Activated CD4-positive, alpha-beta T cell treated with anti-CD3 and anti-CD28 coated beads for 24 hours (primary cell): ENCODE measurements at regions not wholly inside any gene's neighbourhood (a gene's known extent, or its start where the extent isn't known, plus 50 kb on each side); places are given as distances from the start of the nearest gene placed in this dataset.

Source experiments
- DNase-seq, 2 donors: peaks; one replicate each; pipeline ENCODE4 v3.0.0-alpha.2; 2020; ENCODE audit warnings: low read depth in 2 of 2

GRCh38 chr16:49081086-49081485 lies 200.6 kb downstream of the CBLN1 start:
- DNase-seq, result no peak

DNA sequence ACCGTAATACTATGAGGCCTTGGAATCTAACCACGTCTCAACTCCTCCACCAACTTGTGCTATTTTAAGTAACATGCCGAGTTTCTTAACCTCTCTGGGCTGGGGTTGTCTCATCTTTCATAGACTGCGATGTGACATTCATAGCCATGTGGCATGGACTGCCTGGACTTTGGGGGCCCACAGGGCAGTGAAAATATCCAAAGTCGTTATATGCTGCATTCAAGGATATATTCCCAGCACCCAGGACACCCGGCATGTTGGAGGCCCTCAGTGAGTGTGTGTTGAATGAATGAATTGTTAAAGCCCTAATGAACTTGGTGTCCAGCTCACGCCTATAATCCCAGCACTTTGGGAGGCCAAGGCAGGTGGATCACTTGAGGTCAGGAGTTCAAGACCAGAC lies 203.1 kb downstream of the CBLN1 start:
- DNase-seq, result no peak

- DNase-seq, result no peak
These were observed 203.5 kb downstream of the CBLN1 start for GRCh38 chr16:49078104-49078503.

GRCh38 chr16:49075709-49076108 lies 205.9 kb downstream of the CBLN1 start:
- no peak for DNase-seq

- no peak for DNase-seq
These were observed 213.4 kb downstream of the CBLN1 start for GRCh38 chr16:49068224-49068623.

DNA sequence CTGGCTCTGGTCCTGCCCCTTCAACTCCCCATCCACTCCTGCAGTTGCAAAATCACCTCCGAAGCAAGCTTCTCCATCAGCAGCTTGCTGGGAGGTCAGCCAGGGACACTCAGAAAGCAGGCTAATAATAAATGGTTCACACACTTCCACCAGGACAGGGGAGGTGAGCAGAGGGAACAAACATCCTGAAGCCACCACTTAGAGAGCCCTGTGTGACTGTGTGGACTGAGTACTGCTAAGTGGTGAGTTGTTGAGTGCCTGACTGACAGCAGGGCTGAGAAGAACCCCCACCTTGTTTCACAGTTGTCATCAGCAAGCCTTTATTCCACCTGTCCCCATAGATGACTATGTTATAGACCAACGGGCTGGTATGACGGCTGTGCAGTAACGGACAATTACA lies 213.9 kb downstream of the CBLN1 start:
- DNase-seq, result no peak

DNA sequence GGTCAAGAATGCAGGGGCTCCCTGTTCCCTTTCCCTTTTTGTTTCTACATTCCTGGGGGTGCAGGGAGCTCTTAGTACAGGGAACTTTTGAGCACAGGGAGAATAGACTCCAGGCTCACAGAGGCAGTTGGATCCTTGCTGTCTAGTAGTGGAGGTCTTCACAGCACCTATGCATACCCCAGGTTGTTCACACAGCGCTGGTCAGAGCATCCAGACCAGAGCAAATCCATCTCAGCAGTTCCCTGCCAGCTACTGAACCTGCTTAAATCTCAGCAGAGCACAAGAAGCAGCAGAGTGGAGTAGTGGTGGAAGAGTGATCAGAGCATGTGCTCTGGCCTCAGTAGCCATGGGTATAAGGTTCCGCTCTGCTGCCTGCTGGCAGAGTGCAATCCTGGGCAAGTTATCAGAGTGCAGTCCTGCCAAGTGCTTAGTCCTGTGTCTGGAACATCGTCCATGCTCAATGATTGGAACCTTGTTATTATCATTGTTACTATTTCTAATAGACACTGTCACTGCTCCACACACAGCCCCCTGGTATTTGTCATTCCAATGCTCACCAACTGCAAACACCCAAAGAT lies 220.4 kb downstream of the CBLN1 start:
- DNase-seq, result no peak

DNA sequence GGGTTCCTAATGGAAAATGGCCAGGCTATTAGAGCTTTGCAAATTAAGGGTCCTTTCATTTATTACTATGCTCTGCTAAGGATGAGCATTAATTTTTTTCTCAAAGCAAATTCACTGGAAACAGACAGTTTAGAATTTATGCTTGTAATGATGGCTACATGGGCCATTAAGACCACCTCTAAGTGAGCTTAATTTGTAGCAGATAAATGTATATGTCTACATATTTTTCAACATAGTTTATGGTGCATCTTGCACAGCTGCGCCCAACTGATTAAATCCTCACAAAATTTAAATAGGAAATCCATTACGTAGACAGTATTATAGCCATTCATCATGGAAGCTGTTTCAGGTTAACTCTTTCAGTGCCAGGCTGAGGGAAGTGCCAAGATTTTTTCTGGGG lies 220.9 kb downstream of the CBLN1 start:
- no peak for DNase-seq

- DNase-seq, result no peak
These were observed 223.3 kb downstream of the CBLN1 start for GRCh38 chr16:49058382-49058781.

- DNase-seq, result no peak
These were observed 223.7 kb downstream of the CBLN1 start for GRCh38 chr16:49057936-49058335.

DNA sequence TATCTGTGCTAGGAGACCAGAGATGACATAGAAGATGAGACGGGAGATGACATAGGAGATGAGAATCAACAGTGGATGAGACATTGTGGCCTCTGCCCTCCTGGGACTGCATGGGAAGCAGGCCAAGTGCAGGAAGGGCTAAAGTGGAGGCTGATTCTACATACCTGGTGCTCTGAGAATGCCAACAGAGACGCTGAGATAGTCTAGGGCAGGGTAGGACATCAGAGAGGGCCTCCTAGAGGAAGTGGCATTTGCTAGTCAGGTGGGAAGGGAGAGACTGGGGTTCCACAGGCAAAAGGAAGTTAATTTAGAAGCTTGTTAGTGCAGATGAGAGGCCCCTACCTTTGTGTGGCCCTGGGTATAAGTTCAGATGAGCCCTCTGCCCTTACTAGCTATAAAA lies 224.2 kb downstream of the CBLN1 start:
- DNase-seq, result no peak

DNA sequence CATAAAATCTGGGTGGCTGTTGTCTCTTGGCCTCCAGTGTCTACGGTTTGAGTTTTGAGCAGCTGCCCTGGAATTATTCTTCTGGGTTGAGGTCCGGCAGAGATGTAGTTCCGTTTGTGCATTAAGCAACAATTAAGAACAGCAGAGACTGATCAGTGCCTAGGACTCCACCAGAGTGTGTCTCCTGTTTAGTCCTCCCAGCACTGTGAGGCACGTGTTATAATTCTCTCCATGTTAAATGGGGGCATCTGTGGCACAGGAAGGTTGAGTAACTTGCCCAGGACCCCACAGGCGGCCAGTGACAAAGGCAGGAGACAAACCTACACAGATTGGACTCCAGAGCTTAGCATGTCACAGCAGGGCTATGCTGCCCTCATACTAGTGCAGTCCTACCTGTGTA lies 225.1 kb downstream of the CBLN1 start:
- DNase-seq, result no peak

DNA sequence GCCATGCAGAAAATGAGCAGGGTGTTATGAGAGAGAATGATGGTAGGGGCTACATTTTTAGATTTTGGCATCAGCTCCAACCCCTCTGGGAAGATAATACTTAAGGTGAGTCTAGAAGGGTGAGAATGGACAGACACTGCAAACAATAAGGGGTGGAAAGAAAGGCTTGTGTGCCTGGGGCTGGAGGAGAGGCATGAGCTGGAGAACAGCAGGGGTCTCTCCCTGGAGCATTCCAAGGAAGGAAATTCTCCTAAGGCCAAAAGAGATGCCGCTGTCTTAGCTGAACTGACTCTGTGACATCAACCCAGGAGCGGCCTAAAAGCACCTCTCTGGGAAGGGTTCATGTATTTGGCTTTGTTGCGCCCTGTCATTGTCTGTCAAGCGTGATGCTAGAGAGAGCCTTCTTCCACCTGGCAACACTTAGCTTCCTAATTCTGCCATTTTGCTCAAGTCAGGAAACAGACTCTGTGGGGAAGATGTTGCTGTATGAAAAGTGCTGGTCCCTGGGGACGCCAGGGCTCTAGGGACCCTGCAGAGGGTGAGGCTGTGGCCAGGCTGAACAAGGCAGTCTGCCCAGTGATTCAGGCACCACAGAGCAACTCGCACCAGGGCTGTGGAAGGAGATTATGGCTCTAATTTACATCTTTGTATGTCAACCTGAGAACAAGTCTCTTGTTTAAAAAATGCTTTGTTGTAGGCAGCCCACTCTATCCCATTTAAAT lies 225.7 kb downstream of the CBLN1 start:
- no peak for DNase-seq

GRCh38 chr16:49055291-49055690 lies 226.3 kb downstream of the CBLN1 start:
- DNase-seq, result no peak

DNA sequence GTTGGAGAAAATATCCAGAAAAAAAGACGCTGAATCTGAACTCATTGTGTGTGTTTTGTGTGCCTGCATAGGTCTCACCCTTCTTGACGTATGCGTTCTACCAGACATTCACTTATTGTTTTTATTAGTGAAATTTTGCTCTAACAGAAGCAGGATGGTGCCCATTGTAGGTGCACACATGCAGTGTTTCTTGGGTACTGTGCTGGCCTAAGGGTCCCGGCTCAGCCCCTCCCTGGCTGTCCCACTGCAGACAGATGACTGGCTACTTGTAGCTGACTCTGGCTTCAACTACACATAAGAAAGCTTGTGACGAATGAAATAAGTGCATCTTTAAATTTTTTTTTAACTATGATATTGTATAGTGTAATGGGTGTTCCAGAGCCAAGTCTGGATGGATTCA lies 227.0 kb downstream of the CBLN1 start:
- DNase-seq, result no peak

DNA sequence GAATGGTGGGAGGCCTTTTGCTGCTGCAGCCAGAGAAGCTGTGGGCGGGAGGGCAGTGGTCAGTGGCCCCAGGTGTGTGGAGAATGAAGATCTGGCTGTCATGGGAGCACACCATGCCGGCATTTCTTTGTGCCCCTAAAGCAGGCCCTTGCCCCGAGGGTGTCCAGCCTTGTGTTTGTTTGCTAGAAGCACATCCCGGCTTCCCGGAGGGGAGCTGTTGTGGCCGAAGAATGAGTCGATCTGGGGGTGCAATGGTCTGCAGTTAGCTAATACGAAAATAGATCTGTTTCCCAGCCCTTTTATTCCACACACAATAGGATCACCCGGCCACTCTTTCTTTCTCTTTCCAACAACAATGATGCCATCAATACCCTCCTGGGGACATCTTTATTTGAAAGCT lies 228.8 kb downstream of the CBLN1 start:
- DNase-seq, result no peak

DNA sequence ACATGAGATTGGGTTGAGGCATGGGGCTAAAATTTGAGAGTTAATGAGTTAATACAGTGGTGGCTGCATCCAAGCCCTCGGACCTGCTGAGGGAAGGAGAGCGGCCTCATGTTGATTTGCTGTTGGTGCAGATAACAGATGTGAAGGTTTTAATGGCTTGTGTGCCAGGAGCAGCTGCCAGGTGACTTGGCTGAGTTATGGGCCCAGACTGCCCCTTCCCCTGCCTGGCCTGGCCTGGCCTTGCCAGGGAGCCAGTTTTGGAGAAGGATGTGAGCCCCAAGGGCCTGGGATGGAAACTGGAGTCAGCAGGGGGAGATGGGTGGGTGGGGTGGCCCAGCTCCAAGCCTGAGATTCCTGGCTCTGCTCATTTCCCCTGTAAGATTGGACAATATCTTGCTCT lies 230.1 kb downstream of the CBLN1 start:
- DNase-seq, result no peak

DNA sequence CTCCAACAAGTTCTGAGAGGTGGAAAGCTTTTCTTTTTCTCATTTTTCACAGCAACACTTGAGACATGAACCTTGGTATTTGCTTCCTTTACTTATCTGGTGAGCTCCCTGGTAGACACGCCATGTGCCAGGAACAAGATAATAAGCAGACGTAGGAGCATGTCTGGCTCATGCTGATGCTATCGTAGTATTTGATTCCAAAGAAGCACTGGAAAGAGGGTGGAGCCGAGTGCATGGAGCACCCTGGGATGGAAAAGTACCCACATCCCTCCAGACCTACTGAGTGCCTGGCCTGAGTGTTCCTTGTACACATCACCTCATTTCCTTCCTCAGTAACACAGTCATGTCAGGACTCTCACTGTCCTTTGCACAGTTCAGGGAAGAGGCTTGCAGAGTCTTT lies 231.0 kb downstream of the CBLN1 start:
- DNase-seq, result no peak

GRCh38 chr16:49049644-49050043 lies 232.0 kb downstream of the CBLN1 start:
- DNase-seq, result no peak

GRCh38 chr16:49049191-49049590 lies 232.4 kb downstream of the CBLN1 start:
- no peak for DNase-seq

DNA sequence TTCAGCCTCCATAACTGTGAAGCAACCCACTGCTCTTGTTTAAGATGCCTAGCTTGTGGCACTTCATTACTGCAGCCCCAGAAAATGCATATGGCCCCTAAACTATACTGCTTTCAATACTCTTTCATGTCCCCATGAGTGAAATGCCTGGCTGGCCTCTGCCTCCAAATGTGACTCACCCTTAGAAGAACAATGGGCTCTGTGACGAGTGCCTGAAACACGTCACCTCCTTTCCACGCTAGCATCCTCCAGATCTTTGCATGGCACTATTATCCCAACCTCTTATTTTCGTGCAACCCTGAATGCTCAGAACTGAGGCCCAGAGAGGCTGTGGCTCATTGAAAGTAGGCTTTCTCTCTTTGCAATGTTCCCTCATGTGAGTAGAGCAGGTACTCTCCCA lies 233.1 kb downstream of the CBLN1 start:
- no peak for DNase-seq

DNA sequence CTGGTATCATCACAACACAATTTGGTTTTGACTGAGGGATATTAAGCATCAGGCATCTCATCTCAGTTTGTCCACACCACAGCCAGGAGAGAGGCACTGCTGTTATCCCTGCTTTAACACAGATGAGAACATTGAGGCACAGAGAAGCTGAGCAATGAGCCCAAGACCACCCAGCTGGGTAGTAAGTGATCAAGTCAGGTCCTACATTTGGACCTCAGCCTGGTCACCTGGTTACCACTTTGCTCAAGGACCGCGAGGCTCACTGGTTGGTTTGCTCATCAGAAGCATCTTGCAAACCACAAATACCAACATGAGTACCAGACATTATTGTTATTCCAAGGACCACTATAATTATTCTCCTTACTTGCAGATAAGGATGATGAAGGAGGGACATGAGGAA lies 245.5 kb downstream of the CBLN1 start:
- DNase-seq, result no peak

GRCh38 chr16:49027420-49027819 lies 254.2 kb downstream of the CBLN1 start:
- no peak for DNase-seq
